HEK293 (cell line): ENCODE measurements at regions not wholly inside any gene's neighbourhood (a gene's known extent, or its start where the extent isn't known, plus 50 kb on each side); places are given as distances from the start of the nearest gene placed in this dataset.
"Not testable (repeated sequence)": the region's sequence is repeated elsewhere in the genome, so short reads cannot be mapped to it uniquely, and the experiment has no call there.

Experiments
- RBAK ChIP-seq: fragments of 450-650 bp; formaldehyde crosslinking; IDR thresholded peaks from 2 replicates; pipeline ENCODE4 v1.5.1; 2016; ENCODE audit warnings: missing biosample characterization, missing genetic modification characterization
- SP2 ChIP-seq: fragments of 450-650 bp; formaldehyde crosslinking; IDR thresholded peaks from 2 replicates; pipeline ENCODE4 v1.5.1; 2016; ENCODE audit warnings: missing biosample characterization, missing genetic modification characterization
- TRIM28 ChIP-seq: IDR thresholded peaks from 2 replicates; pipeline ENCODE4 v1.6.1; 2011; ENCODE audit warnings: low read length, control low read depth, borderline replicate concordance
- ZBTB11 ChIP-seq: fragments of 450-650 bp; formaldehyde crosslinking; conservative IDR thresholded peaks from 2 replicates; pipeline ENCODE4 v1.5.1; 2016; ENCODE audit warnings: low read depth, missing biosample characterization, missing genetic modification characterization
- ZBTB26 ChIP-seq: fragments of 450-650 bp; formaldehyde crosslinking; optimal IDR thresholded peaks from 2 replicates; pipeline ENCODE3; 2016; ENCODE audit warnings: missing biosample characterization, mild to moderate bottlenecking, missing genetic modification characterization
- ZFP37 ChIP-seq: fragments of 450-650 bp; formaldehyde crosslinking; IDR thresholded peaks from 2 replicates; pipeline ENCODE4 v1.5.1; 2016; ENCODE audit warnings: missing biosample characterization, missing genetic modification characterization
- ZNF132 ChIP-seq: fragments of 450-650 bp; formaldehyde crosslinking; IDR thresholded peaks from 2 replicates; pipeline ENCODE4 v1.5.1; 2017; ENCODE audit warnings: missing biosample characterization, missing genetic modification characterization, borderline replicate concordance
- ZNF2 ChIP-seq: fragments of 450-650 bp; formaldehyde crosslinking; IDR thresholded peaks from 2 replicates; pipeline ENCODE4 v1.5.1; 2016; ENCODE audit warnings: missing biosample characterization, missing genetic modification characterization
- ZNF335 ChIP-seq: fragments of 450-650 bp; formaldehyde crosslinking; conservative IDR thresholded peaks from 2 replicates; pipeline ENCODE4 v1.5.1; 2016; ENCODE audit warnings: missing biosample characterization, missing genetic modification characterization
- ZNF362 ChIP-seq: fragments of 450-650 bp; formaldehyde crosslinking; IDR thresholded peaks from 2 replicates; pipeline ENCODE4 v1.5.1; 2016; ENCODE audit warnings: missing biosample characterization, missing genetic modification characterization
- ZNF629 ChIP-seq: fragments of 450-650 bp; formaldehyde crosslinking; IDR thresholded peaks from 2 replicates; pipeline ENCODE4 v1.5.1; 2017; ENCODE audit warnings: missing biosample characterization, missing genetic modification characterization
- ZNF791 ChIP-seq: fragments of 450-650 bp; formaldehyde crosslinking; IDR thresholded peaks from 2 replicates; pipeline ENCODE4 v1.5.1; 2016; ENCODE audit warnings: missing biosample characterization, missing genetic modification characterization
- TF ChIP-seq, protein P1 (sequence below): fragments of 450-650 bp; formaldehyde crosslinking; IDR thresholded peaks from 2 replicates; pipeline ENCODE4 v1.5.1; 2016; ENCODE audit warnings: missing biosample characterization, missing genetic modification characterization
- TF ChIP-seq, protein P2 (sequence below): fragments of 450-650 bp; formaldehyde crosslinking; IDR thresholded peaks from 2 replicates; pipeline ENCODE4; 2016; ENCODE audit warnings: missing biosample characterization, missing genetic modification characterization

GRCh38 chrX:92333194-92333593 is 554.0 kb downstream of the PCDH11X start:
- TF ChIP-seq ZNF791 (tag by site-specific recombination); TRIM28; ZNF2 (tag by site-specific recombination); ZNF335 (tag by site-specific recombination); ZBTB11 (tag by site-specific recombination); SP2 (tag by site-specific recombination); ZBTB26 (tag by site-specific recombination); ZNF629 (tag by site-specific recombination); ZNF132 (tag by site-specific recombination); RBAK (tag by site-specific recombination); ZFP37; ZNF362 (tag by site-specific recombination): not testable (repeated sequence)
- TF ChIP-seq, protein P1, sequence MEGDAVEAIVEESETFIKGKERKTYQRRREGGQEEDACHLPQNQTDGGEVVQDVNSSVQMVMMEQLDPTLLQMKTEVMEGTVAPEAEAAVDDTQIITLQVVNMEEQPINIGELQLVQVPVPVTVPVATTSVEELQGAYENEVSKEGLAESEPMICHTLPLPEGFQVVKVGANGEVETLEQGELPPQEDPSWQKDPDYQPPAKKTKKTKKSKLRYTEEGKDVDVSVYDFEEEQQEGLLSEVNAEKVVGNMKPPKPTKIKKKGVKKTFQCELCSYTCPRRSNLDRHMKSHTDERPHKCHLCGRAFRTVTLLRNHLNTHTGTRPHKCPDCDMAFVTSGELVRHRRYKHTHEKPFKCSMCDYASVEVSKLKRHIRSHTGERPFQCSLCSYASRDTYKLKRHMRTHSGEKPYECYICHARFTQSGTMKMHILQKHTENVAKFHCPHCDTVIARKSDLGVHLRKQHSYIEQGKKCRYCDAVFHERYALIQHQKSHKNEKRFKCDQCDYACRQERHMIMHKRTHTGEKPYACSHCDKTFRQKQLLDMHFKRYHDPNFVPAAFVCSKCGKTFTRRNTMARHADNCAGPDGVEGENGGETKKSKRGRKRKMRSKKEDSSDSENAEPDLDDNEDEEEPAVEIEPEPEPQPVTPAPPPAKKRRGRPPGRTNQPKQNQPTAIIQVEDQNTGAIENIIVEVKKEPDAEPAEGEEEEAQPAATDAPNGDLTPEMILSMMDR (tag by site-specific recombination) = not testable (repeated sequence)
- TF ChIP-seq, protein P2, sequence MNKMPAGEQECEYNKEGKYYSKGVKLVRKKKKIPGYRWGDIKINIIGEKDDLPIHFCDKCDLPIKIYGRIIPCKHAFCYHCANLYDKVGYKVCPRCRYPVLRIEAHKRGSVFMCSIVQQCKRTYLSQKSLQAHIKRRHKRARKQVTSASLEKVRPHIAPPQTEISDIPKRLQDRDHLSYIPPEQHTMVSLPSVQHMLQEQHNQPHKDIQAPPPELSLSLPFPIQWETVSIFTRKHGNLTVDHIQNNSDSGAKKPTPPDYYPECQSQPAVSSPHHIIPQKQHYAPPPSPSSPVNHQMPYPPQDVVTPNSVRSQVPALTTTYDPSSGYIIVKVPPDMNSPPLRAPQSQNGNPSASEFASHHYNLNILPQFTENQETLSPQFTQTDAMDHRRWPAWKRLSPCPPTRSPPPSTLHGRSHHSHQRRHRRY (tag by site-specific recombination) = not testable (repeated sequence)
